KBM-7 (cell line): ENCODE measurements at regions not wholly inside any gene's neighbourhood (a gene's known extent, or its start where the extent isn't known, plus 50 kb on each side); places are given as distances from the start of the nearest gene placed in this dataset.
"Not testable (repeated sequence)": the region's sequence is repeated elsewhere in the genome, so short reads cannot be mapped to it uniquely, and the experiment has no call there.

Experiments
- DNase-seq: peaks from one replicate; pipeline ENCODE4 v3.0.0-alpha.2; 2015
- in situ Hi-C: fragments of 300-500 bp; cut with MboI; formaldehyde crosslinking; loops from 2 replicates; pipeline ENCODE4 v1.14.3; 2020; ENCODE audit warnings: low sequenced_read_pairs, low pct_unique_long_range_greater_than_20kb, mixed read lengths

DNA sequence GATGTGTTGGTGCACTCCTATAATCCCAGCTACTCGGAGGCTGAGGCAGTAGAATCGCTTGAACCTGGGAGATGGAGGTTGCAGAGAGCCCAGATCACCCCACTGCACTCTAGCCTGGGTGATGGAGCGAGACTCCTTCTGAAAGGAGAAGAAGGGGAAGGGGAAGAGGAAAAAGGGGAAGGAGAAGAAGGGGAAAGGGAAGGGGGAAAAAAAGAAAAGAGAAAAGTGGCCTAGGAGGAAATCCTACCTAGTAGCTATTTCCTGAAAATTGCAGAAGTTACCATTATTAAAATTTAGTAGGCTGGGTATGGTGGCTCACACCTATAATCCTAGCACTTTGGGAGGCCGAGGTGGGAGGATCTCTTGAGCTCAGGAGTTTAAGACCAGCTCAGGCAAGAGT is 67.4 kb downstream of the ARRDC3 start:
- in situ Hi-C loops, result no loop called here

DNA sequence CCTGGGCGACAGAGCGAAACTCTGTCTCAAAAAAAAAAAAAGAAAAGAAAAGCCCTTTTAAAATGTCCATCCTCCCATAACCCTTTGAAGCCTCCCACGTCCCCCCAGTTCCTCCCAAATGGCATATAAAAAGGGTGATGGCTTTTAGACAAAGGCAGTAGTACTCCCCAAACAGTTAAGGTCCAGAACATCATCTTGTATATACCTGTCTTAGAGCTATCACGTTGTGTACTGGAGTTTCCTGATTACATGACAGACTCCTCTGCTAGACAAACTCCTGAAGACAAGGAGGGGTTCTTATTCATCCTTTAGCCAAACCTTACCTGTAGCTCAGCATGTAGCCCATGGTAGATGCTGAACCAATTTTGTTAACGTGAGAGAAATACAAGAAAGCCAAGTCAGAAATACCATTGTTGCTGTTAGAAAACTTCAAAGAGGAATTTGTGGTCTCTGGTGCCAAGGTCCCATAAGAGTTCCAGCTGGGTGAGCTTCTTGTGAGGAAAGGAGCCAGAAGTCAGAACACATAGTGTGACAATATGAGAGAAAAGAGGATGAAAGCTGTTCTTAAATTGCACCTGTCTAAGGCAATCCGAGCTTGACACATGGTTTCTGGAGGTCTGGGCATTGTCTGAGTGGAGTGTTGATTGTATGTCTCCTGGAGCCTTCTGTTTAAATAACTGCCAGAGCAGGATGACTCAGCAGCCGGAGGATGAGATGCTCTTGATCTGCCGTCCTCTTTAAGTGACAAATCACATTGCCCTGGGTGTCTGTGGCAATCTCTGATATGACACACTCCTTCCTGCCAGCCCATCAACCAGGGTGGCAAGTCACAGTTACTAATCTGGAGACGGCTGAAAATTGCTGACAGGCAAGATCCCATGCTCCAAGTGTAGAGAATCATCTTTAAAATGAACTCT is 69.1 kb downstream of the ARRDC3 start:
- in situ Hi-C loops, result no loop called here
- peak; percentile 92 for DNase-seq

More for the DNA sequence above, 67.4 kb downstream of the ARRDC3 start:
- peak; percentile 38 for DNase-seq

DNA sequence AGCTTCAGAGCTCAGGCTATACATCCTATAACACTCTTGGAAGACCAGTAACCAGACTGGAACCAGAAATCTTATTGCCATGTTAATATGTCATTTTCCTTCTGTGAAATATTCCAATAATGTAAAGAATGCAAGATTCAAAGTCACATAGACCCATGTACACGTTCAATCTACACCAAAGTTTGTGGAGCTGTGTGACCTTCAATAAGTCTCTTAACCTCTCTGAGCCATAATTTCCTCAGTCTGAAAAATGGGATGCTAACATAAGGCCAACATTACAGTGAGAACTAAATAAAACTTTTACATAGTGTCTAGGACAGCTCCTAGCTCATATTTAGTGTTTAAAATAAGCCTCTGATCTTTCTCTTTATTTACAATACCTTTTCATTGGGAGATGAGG is 70.4 kb downstream of the ARRDC3 start:
- DNase-seq, result no peak
- in situ Hi-C loops, result no loop called here

DNA sequence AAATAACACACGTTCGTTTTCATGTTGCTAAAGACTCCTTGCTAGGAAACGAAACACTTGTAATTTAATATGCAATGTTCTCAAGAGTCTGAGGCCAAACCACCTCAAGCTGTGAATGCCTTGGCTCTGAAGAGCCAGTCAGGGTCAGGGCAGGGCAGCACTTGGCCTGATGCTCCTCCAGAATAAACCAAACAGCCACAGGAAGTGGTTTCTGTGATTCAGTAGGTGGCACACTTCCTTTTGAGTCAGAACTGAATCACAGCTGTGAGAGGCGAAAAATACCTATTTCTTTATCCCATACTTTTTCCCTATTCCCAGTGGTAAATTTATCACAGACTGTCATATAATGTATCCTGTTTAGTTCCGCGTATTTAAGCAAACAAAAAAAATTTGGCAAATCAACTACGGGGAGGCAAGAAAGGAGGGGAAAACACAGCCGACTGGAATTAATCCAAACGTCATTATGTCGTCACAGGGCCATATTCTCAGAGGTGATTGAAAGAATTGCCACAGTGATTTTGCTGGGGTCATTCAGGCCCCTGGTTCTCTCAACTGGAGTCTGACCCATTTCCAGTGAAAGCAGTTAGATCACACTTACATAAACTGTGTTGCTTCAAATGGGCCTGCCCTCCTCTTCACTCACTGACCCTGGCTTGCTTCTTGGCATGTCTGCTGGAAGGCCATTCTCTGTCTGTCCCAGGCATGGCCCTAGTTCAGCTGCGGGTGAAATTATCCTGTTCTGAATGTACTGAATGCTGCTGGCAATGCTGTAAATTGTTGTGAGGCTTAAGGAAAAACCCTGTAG is 71.2 kb downstream of the ARRDC3 start:
- in situ Hi-C loops, result no loop called here
- peak; percentile 81 for DNase-seq

DNA sequence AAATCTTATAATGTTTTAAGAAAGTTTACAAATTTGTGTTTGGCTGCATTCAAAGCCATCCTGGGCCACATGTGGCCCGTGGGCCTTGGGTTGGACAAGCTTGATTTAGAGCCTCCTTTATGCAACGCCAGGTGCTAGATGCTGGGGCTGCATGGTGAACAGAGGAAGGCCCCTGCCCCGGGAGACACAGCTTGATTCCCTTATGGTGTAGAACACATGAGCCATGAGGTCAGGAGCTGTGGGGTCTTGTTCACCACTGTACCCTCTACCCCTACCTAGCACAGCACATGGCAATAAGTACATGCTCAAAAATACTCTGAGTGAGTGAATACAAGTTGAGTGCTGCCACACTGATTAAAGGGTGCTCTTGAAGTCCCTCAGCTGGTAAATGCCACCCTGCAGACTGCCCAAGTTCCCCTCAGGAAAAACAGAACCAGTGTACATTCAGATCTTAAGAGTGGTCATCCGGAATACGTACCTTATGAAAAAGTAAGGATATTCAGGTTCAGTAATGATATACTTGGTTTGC is 71.9 kb downstream of the ARRDC3 start:
- in situ Hi-C loops, result no loop called here
- DNase-seq, result no peak

DNA sequence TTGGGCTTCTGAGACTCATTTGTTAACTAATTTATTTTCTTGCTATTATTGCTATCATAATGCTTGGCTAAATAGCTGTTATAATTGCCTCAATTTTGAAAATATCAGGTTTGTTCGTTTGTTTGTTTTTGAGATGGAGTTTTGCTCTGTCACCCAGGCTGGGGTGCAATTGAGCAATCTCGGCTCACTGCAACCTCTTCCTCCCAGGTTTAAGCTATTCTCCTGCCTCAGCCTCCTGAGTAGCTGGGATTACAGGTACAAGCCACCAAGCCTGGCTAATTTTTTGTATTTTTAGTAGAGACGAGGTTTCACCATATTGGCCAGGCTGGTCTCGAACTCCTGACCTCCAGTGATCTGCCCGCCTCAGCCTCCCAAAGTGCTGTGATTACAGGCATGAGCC is 75.0 kb downstream of the ARRDC3 start:
- in situ Hi-C loops, DNase-seq: not testable (repeated sequence)

DNA sequence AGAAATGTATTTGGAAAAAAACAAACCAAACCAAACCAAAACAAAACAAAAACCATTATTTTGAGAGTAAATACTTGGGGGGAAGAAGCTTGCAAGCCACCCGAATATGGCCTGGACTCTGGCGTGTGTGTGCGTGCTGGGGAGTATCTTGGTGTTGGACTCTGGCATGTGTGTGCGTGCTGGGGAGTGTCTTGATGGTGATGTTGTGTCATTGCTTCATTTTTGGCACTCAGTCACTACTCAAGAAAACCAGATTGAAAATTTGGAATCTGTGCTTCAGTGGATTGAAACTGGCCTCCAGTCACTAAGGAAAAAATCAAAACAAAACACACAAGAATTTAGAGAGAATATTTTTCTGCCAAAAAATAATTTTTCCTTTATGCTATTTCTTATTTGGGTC is 76.1 kb downstream of the ARRDC3 start:
- in situ Hi-C loops, result no loop called here
- DNase-seq, result no peak

GRCh38 chr5:91306497-91306896 is 76.6 kb downstream of the ARRDC3 start:
- DNase-seq, result no peak
- in situ Hi-C loops, result no loop called here

DNA sequence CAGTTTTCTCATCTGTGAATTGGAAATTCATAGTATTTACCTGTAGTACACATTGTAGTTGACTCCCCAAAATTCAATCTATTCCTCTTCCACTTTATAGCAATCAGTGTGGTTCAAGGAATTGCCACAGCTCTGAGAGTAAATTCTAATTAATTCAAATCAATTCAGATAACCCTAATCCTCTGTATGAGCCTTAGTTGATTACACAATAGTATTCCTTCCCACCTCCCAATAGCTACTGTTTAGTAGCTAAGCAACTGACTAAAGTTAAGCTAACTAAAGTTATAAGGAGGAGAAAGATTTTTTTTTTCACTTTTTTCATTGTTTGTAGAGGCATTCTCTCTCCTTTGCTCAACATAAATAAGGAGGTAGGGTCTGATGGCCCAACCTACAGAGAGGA is 77.5 kb downstream of the ARRDC3 start:
- in situ Hi-C loops, result no loop called here
- DNase-seq, result no peak

GRCh38 chr5:91304015-91304414 is 79.1 kb downstream of the ARRDC3 start:
- DNase-seq, in situ Hi-C loops: not testable (repeated sequence)

GRCh38 chr5:91302958-91303357 is 80.2 kb downstream of the ARRDC3 start:
- in situ Hi-C loops, result no loop called here
- no peak for DNase-seq

DNA sequence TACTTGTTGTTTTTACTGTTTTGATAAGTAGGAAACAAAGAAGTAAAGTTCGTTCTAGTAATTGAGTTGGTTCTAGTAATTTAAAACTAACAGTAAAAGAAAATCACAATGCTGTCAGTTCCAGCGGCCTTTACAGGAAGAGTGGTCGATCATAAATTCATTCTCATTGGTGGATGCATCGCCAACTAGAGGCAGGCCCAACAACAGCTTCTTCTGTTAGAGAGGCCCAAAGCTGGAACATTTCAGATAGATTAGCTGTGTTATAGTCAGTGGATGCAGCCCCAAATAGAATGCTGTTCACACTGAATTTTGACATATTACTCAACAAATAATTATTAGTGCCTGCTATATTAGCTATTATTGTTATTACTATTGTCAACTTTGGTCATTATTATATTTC is 80.8 kb downstream of the ARRDC3 start:
- no peak for DNase-seq
- in situ Hi-C loops, result no loop called here

GRCh38 chr5:91301106-91301846 is 81.8 kb downstream of the ARRDC3 start:
- DNase-seq, result no peak
- in situ Hi-C loops, result no loop called here

DNA sequence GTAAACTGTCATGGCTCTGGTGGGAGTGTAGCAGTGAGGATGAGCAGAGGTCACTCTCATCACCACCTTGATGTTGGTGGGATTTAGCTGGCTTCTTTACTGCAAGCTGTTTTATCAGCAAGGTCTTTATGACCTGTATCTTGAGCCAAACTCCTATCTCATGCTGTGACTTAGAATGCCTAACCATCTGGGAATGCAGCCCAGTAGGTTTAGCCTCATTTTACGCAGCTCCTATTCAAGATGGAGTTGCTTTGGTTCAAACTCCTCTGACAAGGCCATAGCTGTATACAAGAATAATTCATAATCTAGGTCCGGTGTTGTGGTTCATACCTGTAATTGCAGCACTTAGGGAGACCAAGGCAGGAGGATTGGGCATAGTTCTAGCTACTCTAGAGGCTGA is 85.1 kb downstream of the ARRDC3 start:
- DNase-seq, result no peak
- in situ Hi-C loops, result no loop called here

- no peak for DNase-seq
- in situ Hi-C loops, result no loop called here
Observed at GRCh38 chr5:91296674-91297143, 86.4 kb downstream of the ARRDC3 start.

- in situ Hi-C loops, DNase-seq: not testable (repeated sequence)
Observed at GRCh38 chr5:91296102-91296501, 87.0 kb downstream of the ARRDC3 start.

DNA sequence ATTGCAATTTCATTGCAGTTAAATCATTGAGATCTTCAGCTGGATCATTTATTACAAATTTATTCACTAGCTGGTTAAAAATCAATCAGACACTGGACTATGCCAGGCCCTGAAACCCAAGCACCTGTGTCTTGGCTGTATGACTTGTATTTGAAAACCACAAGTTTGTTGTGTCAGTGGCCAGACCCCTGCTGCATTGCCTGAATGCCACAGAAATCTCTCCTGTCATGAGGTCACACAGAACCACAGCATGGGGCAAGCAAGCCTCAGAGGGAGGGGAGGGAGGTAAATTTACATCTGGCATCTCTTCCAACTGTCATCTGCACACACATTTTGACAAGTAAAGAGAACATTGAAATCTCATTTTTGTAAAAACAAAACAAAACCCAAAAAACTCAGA is 90.0 kb downstream of the ARRDC3 start:
- DNase-seq, result no peak
- in situ Hi-C loops, result no loop called here

DNA sequence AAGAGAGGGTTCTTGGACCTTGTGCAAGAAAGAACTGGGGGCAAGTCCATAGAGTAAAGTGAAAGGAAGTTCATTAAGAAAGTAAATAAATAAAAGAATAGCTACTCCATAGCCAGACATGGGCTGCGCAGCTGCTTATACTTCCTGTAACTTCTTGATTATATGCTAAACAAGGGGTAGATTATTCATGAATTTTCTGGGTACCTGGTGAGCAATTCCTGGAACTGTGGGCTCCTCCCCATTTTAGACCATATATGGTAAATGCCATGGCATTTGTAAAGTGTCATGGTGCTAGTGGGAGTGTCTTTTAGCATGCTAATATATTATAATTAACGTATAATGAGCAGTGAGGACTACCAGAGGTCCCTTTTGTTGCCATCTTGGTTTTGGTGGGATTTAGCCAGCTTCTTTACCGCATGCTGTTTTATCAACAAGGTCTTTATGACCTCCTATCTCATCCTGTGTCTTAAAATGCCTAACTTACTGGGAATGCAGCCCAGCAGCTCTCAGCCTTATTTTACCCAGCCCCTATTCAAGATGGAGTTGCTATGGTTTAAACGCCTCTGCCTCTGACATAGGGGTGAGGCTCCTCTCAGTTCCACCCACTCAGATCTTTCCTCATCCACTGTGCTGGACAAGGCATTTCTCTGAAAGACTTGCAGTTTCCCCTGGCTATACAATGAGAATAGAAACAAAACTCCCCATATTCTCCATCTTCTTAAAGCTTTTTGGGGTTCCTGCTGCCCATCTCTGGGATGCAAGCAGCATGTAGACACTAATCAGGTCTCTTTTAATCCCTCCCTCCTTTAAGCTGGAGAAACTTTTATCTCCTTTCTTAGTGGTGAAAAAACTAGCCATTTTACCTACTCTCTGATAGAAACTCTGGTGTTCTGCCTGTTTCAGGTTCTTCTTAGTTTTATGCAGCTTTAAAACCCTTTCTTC is 91.2 kb downstream of the ARRDC3 start:
- in situ Hi-C loops, result no loop called here
- DNase-seq, result no peak
